ENCODE measurements at regions not wholly inside any gene's neighbourhood (a gene's known extent, or its start where the extent isn't known, plus 50 kb on each side); places are given as distances from the start of the nearest gene placed in this dataset.

DNA sequence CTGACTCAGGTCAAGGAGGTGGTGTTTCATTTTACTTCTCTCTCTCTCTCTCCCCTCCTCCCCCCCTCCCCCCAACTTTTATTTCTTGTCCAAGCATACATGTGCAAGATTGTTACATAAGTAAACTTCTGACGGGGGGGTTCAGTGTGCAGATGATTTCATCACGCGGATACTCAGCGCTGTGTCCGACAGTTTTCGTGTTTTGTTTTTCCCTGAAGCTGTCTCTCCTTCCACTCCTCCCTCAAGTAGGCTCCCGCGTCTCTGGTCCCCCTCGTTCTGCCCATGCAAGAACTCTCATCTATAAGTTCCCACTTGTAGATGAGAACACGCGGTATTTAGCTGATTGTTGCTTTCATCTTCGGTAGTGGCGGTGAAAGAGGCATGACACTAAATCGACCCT lies 111.0 kb upstream of the ANKRD30BL start:
- no peak for TF ChIP-seq POLR2AphosphoS5 (IDR thresholded peaks at IDR 0.05)
- TF ChIP-seq, protein P1, sequence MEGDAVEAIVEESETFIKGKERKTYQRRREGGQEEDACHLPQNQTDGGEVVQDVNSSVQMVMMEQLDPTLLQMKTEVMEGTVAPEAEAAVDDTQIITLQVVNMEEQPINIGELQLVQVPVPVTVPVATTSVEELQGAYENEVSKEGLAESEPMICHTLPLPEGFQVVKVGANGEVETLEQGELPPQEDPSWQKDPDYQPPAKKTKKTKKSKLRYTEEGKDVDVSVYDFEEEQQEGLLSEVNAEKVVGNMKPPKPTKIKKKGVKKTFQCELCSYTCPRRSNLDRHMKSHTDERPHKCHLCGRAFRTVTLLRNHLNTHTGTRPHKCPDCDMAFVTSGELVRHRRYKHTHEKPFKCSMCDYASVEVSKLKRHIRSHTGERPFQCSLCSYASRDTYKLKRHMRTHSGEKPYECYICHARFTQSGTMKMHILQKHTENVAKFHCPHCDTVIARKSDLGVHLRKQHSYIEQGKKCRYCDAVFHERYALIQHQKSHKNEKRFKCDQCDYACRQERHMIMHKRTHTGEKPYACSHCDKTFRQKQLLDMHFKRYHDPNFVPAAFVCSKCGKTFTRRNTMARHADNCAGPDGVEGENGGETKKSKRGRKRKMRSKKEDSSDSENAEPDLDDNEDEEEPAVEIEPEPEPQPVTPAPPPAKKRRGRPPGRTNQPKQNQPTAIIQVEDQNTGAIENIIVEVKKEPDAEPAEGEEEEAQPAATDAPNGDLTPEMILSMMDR (IDR thresholded peaks at IDR 0.05): no peak
- no peak for TF ChIP-seq POLR2A (IDR thresholded peaks at IDR 0.05)
- no peak for TF ChIP-seq EP300 (IDR thresholded peaks at IDR 0.05; ENCODE audit: low read depth)

Data from transverse colon (tissue), 4 donors.